T-cell (primary cell): ENCODE measurements at regions not wholly inside any gene's neighbourhood (a gene's known extent, or its start where the extent isn't known, plus 50 kb on each side); places are given as distances from the start of the nearest gene placed in this dataset.

Experiments used
- ATAC-seq, 4 experiments: fragments of 200-7000 bp in 3 of 4; fragments of 150-1000 bp in 1 of 4; cut with Tn5 transposase; replicated peaks in 1 of 4; 1 replicate in 3 of 4; 2 replicates in 1 of 4; pipeline ENCODE4 v1.10.0; 2021; ENCODE audit warnings: moderate library complexity in 3 of 4, mild to moderate bottlenecking in 2 of 4, moderate number of reproducible peaks in 1 of 4
- CTCF ChIA-PET, 2 donors: fragments of 300-600 bp; sonication (Branson Sonifier 250); formaldehyde crosslinking; loops; one replicate each; lab custom pipeline; 2022; ENCODE audit warnings: antibody characterized with exemption in 2 of 2; lab: Charles Lee
- POLR2A ChIA-PET, 2 donors: fragments of 300-600 bp; sonication (Branson Sonifier 250); formaldehyde crosslinking; loops; one replicate each; lab custom pipeline; 2022; ENCODE audit warnings: antibody characterized with exemption in 2 of 2; lab: Charles Lee
- DNase-seq, 35 experiments: peaks; one replicate each; pipeline versions ENCODE4 v3.0.0 to v3.0.0-alpha.2; 2013 to 2023
- H3K27ac ChIP-seq: one replicate; pipeline ENCODE4 v1.5.1; 2013; ENCODE audit warnings: low read length
- H3K27me3 ChIP-seq, 2 experiments: replicated peaks in 1 of 2; 1 replicate in 1 of 2; 2 replicates in 1 of 2; pipeline versions ENCODE4 v1.6.1 to v1.7.0; 2013; ENCODE audit warnings: low read length in 1 of 2, mixed read lengths in 1 of 2; ENCODE audit not compliant: control insufficient read depth in 2 of 2, insufficient read depth in 2 of 2; ENCODE audit errors: extremely low read depth in 1 of 2
- H3K36me3 ChIP-seq, 2 donors: 1 replicate in 1 of 2; 2 replicates in 1 of 2; pipeline versions ENCODE4 v1.6.1 to v1.7.0; 2013; ENCODE audit warnings: low read length in 1 of 2; ENCODE audit not compliant: control insufficient read depth in 2 of 2, insufficient read depth in 1 of 2; ENCODE audit errors: extremely low read depth in 1 of 2
- H3K4me1 ChIP-seq, 2 experiments: 1 replicate in 1 of 2; 2 replicates in 1 of 2; pipeline versions ENCODE4 v1.6.1 to v1.7.0; 2013; ENCODE audit warnings: low read length in 2 of 2, mixed read lengths in 1 of 2; ENCODE audit not compliant: insufficient read depth in 2 of 2, control insufficient read depth in 1 of 2; ENCODE audit errors: extremely low read depth in 1 of 2
- H3K4me3 ChIP-seq, 2 donors: 1 replicate in 1 of 2; 2 replicates in 1 of 2; pipeline versions ENCODE4 v1.5.1 to v1.7.0; 2013; ENCODE audit warnings: mild to moderate bottlenecking in 2 of 2, low read length in 1 of 2, moderate library complexity in 1 of 2; ENCODE audit not compliant: control insufficient read depth in 1 of 2; ENCODE audit errors: extremely low read depth in 1 of 2
- H3K9me3 ChIP-seq: 2 replicates; pipeline ENCODE4 v1.7.0; 2013
- H3K27ac Mint-ChIP-seq, 2 donors: one replicate each; pipeline ENCODE4 v1.8.0; 2020 to 2021; ENCODE audit warnings: mild to moderate bottlenecking in 2 of 2, mixed read lengths in 2 of 2
- H3K27me3 Mint-ChIP-seq, 2 donors: one replicate each; pipeline ENCODE4 v1.8.0; 2021 to 2022; ENCODE audit warnings: mixed read lengths in 2 of 2
- H3K36me3 Mint-ChIP-seq: one replicate; pipeline ENCODE4 v1.8.0; 2021; ENCODE audit warnings: mixed read lengths
- H3K4me1 Mint-ChIP-seq, 3 donors: one replicate each; pipeline ENCODE4 v1.8.0; 2020 to 2022; ENCODE audit warnings: mixed read lengths in 3 of 3, mild to moderate bottlenecking in 1 of 3
- H3K4me3 Mint-ChIP-seq, 3 donors: one replicate each; pipeline ENCODE4 v1.8.0; 2020 to 2022; ENCODE audit warnings: mild to moderate bottlenecking in 3 of 3, mixed read lengths in 3 of 3, moderate library complexity in 3 of 3
- H3K9me3 Mint-ChIP-seq, 3 donors: one replicate each; pipeline ENCODE4 v1.8.0; 2020 to 2022; ENCODE audit warnings: mixed read lengths in 3 of 3
- WGBS: methylation state at CpG from one replicate; pipeline ENCODE4 v1.1.5; 2013; ENCODE audit warnings: missing lambda C conversion rate; ENCODE audit not compliant: insufficient coverage; 5-methylcytosine and 5-hydroxymethylcytosine counted together

DNA sequence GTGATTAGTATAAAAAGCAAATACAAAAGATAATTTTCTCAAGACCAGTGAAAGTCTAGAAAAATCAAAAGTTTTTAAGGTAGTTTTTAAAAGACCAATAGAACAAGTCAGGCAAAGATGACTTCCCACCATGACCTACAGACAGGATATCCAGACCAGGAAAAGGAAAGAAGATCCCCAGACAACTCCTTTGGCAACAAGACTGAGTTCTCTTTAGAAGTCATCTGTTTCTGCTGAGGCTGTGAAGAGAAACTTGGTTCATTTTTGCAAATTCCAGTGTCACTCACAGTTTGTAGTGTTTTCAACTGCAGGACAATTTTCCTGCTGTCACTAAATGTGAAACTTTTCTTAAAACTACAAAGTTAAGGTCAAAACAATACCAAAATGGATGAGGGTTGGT, 240.9 kb upstream of the SIX2 start:
- Mint-ChIP-seq H3K36me3 (no peaks in the 10 kb centered on the region), H3K4me1 (no peaks in the 10 kb centered on the region), H3K4me3 (no peak overlapping the region), H3K27me3 (peaks cover 5% of the 10 kb centered on the region in 2 donors), H3K27ac (no peak overlapping the region), H3K9me3 (no peaks in the 10 kb centered on the region)
- CTCF ChIA-PET: no interaction called here
- ATAC-seq (no peak), DNase-seq (no peak)
- Histone ChIP-seq H3K27ac (no peak overlapping the region), H3K4me1 (no peaks in the 10 kb centered on the region), H3K27me3 (no peaks in the 10 kb centered on the region), H3K36me3 (no peaks in the 10 kb centered on the region), H3K9me3 (no peaks in the 10 kb centered on the region), H3K4me3 (no peak overlapping the region)
- POLR2A ChIA-PET: no interaction called here

DNA sequence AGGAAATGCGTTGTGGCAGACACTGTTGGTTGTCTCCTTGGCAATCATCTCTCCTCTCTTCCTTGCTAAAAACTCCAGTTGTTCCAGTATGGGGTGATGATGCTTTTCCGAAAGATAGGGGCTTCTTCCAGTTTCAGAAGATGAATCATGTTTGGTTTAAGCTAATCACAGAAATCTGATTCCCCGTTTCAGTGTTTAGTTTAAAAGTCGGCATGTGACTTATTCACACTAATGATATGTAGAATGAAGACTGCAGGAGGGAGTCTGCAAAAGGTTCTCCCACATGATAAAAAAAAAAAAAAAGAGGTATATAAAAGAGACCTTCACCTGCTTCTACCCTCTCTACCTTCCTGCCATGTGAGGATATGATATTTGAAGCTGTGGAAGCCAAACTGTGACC, 239.0 kb upstream of the SIX2 start:
- no peak overlapping the region for H3K4me3 Mint-ChIP-seq
- Histone ChIP-seq H3K36me3 (no peaks in the 10 kb centered on the region), H3K27ac (no peak overlapping the region), H3K4me1 (no peaks in the 10 kb centered on the region), H3K9me3 (no peaks in the 10 kb centered on the region), H3K4me3 (no peak overlapping the region), H3K27me3 (no peaks in the 10 kb centered on the region)
- H3K27ac Mint-ChIP-seq: no peak overlapping the region
- DNase-seq (no peak), ATAC-seq (no peak)
- CTCF ChIA-PET: no interaction called here
- peaks cover 5% of the 10 kb centered on the region in 2 donors for H3K27me3 Mint-ChIP-seq
- H3K4me1 Mint-ChIP-seq: no peaks in the 10 kb centered on the region
- no peaks in the 10 kb centered on the region for H3K9me3 Mint-ChIP-seq
- WGBS: no CpG with 5 or more reads among the region's 4 CpGs
- POLR2A ChIA-PET: no interaction called here
- no peaks in the 10 kb centered on the region for H3K36me3 Mint-ChIP-seq

DNA sequence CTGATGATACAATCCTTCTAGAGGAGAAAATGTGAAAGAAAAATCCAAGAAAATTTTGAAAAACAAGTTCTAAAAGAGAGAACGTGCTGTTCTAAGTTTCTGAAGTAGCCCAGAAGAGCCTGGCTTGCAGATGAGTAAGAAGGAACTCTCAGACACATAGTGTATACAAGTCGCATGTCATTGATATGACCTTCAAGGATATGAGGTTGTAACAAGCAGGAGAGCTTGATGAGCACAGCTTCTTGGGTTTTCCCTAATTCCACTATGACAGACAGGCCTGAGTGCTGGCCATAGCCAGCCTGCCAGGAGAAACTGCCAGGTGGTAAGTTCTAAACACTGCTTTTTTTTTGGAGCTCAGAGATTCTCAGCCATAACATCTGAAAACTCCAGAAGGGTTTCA, 235.7 kb upstream of the SIX2 start:
- POLR2A ChIA-PET: interaction anchor here in 1 of 2 donors (0.6 kb wide), 1 partner anchor 1277 kb away, joined by 4 read pairs; no protein-coding TSS in a partner anchor
- Mint-ChIP-seq H3K4me3 (no peak overlapping the region), H3K27ac (no peak overlapping the region), H3K9me3 (no peaks in the 10 kb centered on the region), H3K36me3 (no peaks in the 10 kb centered on the region), H3K27me3 (peaks cover 10 to 12% of the 10 kb centered on the region in 2 donors), H3K4me1 (no peaks in the 10 kb centered on the region)
- WGBS: 80% methylated on average over 1 of the region's 2 CpGs
- Histone ChIP-seq H3K4me3 (no peak overlapping the region), H3K9me3 (no peaks in the 10 kb centered on the region), H3K36me3 (no peaks in the 10 kb centered on the region), H3K27ac (no peak overlapping the region), H3K27me3 (no peaks in the 10 kb centered on the region), H3K4me1 (no peaks in the 10 kb centered on the region)
- CTCF ChIA-PET: no interaction called here
- no peak for ATAC-seq
- DNase-seq: no peak

DNA sequence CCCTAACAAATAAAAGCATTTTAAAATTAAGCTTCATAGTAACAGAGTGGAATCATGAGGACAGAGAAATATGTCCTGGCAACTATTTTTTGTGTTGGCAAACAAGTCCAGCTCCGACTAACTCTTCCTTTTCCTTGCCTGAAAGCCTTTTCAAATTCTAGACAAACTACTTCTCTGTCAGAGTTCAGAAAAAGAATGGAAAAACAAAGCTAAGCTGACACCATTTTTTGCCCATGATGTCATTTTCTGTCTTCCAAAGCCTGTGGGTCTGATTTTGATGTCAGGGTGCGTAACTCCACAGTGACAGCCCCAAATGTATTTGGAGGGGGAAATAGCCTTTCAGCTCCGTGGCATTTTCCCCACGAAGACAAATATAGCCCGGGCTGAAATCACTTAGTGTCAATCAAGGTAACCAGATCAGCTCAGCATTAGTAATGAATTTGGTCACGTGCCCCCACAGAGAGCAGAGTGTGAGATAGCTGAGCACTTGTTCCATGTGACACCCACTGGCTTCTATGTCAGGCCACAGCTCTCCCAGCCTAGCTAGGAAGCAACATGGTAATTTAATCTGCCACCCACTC, 233.0 kb upstream of the SIX2 start:
- H3K27ac ChIP-seq: no peak overlapping the region
- H3K4me3 ChIP-seq: no peak overlapping the region
- DNase-seq: no peak
- ChIA-PET CTCF (interaction anchor here in 1 of 2 donors (0.5 kb wide), 1 partner anchor 61 kb away, joined by 9 read pairs; no protein-coding TSS in a partner anchor), POLR2A (no interaction called here)
- Mint-ChIP-seq H3K27ac (no peak overlapping the region), H3K9me3 (no peaks in the 10 kb centered on the region), H3K4me3 (no peak overlapping the region), H3K27me3 (peaks cover 17 to 22% of the 10 kb centered on the region in 2 donors), H3K4me1 (no peaks in the 10 kb centered on the region), H3K36me3 (no peaks in the 10 kb centered on the region)
- no peaks in the 10 kb centered on the region for H3K36me3 ChIP-seq
- no peak for ATAC-seq
- H3K4me1 ChIP-seq: no peaks in the 10 kb centered on the region
- no peaks in the 10 kb centered on the region for H3K9me3 ChIP-seq
- peaks cover 0 to 9% of the 10 kb centered on the region in 2 experiments for H3K27me3 ChIP-seq
- WGBS: 84% methylated on average over 4 of the region's 6 CpGs

DNA sequence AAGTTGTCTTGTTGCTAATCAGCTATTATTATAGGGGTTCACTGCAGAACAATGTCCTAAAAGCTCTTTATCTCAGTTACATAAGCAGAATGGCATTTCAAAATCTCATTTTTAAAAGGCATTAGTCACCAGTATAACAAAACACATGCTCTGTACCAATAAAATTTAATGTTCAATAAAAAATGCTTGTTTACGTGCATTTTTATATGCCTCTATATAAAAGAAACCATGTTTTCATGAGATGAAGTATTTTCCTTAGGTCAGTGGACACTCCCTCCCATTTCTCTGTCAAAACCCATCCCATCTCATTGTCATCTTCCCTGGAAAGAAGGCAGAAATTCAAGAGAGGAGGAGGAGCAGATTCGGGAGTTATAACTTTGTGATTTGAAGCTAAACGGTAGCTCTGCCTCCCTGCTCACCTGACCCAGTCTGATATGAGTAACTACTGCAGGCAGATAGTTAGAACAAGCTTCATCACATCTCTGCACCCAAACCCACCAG, 231.9 kb upstream of the SIX2 start:
- ATAC-seq (no peak), DNase-seq (no peak)
- WGBS: no CpG with 5 or more reads among the region's 3 CpGs
- H3K27ac ChIP-seq: no peak overlapping the region
- ChIA-PET CTCF (no interaction called here), POLR2A (no interaction called here)
- Mint-ChIP-seq H3K27ac (no peak overlapping the region), H3K4me3 (no peak overlapping the region), H3K4me1 (no peaks in the 10 kb centered on the region), H3K27me3 (peaks cover 24 to 28% of the 10 kb centered on the region in 2 donors), H3K9me3 (no peaks in the 10 kb centered on the region), H3K36me3 (no peaks in the 10 kb centered on the region)
- no peak overlapping the region for H3K4me3 ChIP-seq
- no peaks in the 10 kb centered on the region for H3K9me3 ChIP-seq
- no peaks in the 10 kb centered on the region for H3K36me3 ChIP-seq
- H3K4me1 ChIP-seq: no peaks in the 10 kb centered on the region
- H3K27me3 ChIP-seq: peaks cover 0 to 13% of the 10 kb centered on the region in 2 experiments

DNA sequence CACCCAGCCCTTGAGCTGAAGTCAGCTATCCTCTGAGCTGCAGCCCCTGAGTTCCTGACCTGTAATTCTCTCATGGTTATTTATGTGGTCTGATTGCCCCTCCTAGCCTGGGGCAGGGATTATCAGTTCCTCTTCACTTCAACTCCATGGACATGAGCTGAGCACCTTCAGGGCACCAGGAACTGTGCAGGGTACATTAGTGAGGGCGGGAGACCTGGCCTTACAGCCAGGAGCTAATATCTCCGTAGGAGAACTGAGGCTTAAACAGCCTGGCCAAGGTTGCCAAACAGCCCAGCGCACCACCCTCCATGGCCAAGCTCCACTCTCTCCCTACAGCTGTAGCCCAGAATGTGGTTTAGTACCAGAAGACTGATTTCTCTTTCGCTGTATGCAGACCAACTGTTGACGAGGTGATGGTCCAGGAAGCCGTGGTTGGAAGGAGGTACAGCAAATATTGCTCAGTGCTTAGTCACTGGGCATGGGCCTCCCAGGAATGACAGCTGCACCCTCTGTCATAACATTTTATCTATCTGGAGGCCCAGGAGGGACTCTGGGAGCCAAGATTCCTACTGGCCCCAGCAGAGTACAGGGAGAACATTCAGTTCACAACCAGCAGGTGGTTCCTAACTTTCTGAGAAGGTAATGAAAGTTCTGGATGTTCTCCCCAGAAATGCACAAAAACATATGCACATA, 228.7 kb upstream of the SIX2 start:
- 42% methylated on average over 6 of the region's 6 CpGs for WGBS
- H3K27ac Mint-ChIP-seq: no peak overlapping the region
- no peak for ATAC-seq
- no peak overlapping the region for H3K4me3 Mint-ChIP-seq
- DNase-seq: no peak
- H3K9me3 Mint-ChIP-seq: no peaks in the 10 kb centered on the region
- H3K4me1 Mint-ChIP-seq: no peaks in the 10 kb centered on the region
- no peaks in the 10 kb centered on the region for H3K36me3 ChIP-seq
- no peaks in the 10 kb centered on the region for H3K9me3 ChIP-seq
- CTCF ChIA-PET: interaction anchor here in 1 of 2 donors (0.5 kb wide), 1 partner anchor 72 kb away, joined by 4 read pairs; no protein-coding TSS in a partner anchor
- no peaks in the 10 kb centered on the region for H3K4me1 ChIP-seq
- H3K36me3 Mint-ChIP-seq: no peaks in the 10 kb centered on the region
- H3K27me3 Mint-ChIP-seq: peaks cover 27 to 29% of the 10 kb centered on the region in 2 donors
- no peak overlapping the region for H3K4me3 ChIP-seq
- POLR2A ChIA-PET: no interaction called here
- H3K27ac ChIP-seq: no peak overlapping the region
- H3K27me3 ChIP-seq: peaks cover 0 to 15% of the 10 kb centered on the region in 2 experiments
